H1 (cell line): ENCODE measurements at regions not wholly inside any gene's neighbourhood (a gene's known extent, or its start where the extent isn't known, plus 50 kb on each side); places are given as distances from the start of the nearest gene placed in this dataset.

Experiments
- CTCF ChIA-PET: fragments of 300-600 bp; sonication (Branson Sonifier 250); formaldehyde crosslinking; loops from one replicate; lab custom pipeline; 2021; ENCODE audit not compliant: partially characterized antibody; lab: Charles Lee
- POLR2A ChIA-PET: fragments of 300-600 bp; sonication (Branson Sonifier 250); formaldehyde crosslinking; loops from one replicate; lab custom pipeline; 2021; ENCODE audit warnings: inconsistent platforms; ENCODE audit not compliant: partially characterized antibody; lab: Charles Lee
- DNase-seq, 2 experiments: peaks; one replicate each; pipeline versions ENCODE4 v3.0.0 to v3.0.0-alpha.2; 2010 to 2022; ENCODE audit warnings: low spot score in 2 of 2, low read depth in 1 of 2, mixed read lengths in 1 of 2
- FAIRE-seq: peaks from 2 replicates; lab custom pipeline; 2011; peaks lifted over from hg19 to GRCh38; lab: Jason Lieb, UNC
- H2AFZ ChIP-seq: 2 replicates; pipeline ENCODE4 v1.8.1; 2012; ENCODE audit warnings: low read length, inconsistent platforms
- H2AK5ac ChIP-seq: 2 replicates; pipeline ENCODE4 v1.6.1; 2013; ENCODE audit warnings: low read depth, low read length
- H2BK120ac ChIP-seq: replicated peaks from 2 replicates; pipeline ENCODE3; 2013; ENCODE audit warnings: low read depth, low read length, inconsistent platforms
- H2BK12ac ChIP-seq: 2 replicates; pipeline ENCODE4 v1.6.1; 2013; ENCODE audit warnings: low read depth, low read length
- H2BK15ac ChIP-seq: 2 replicates; pipeline ENCODE4 v1.6.1; 2013; ENCODE audit warnings: low read length
- H2BK20ac ChIP-seq: 2 replicates; pipeline ENCODE4 v1.6.1; 2013; ENCODE audit warnings: low read length
- H2BK5ac ChIP-seq: 2 replicates; pipeline ENCODE4 v1.6.1; 2013; ENCODE audit warnings: low read depth, low read length
- H3K14ac ChIP-seq: 2 replicates; pipeline ENCODE4 v1.6.1; 2013; ENCODE audit warnings: inconsistent platforms; ENCODE audit not compliant: insufficient read length
- H3K18ac ChIP-seq: 2 replicates; pipeline ENCODE4 v1.6.1; 2013; ENCODE audit warnings: low read length; ENCODE audit errors: extremely low read depth
- H3K23ac ChIP-seq: 2 replicates; pipeline ENCODE4 v1.6.1; 2013; ENCODE audit warnings: inconsistent platforms; ENCODE audit not compliant: insufficient read length
- H3K23me2 ChIP-seq: 2 replicates; pipeline ENCODE4 v1.6.1; 2013; ENCODE audit warnings: low read depth, low read length
- H3K27ac ChIP-seq: 2 replicates; pipeline ENCODE4 v1.6.1; 2011; ENCODE audit warnings: low read depth, low read length, inconsistent platforms
- H3K27me3 ChIP-seq, 4 experiments: replicated peaks in 1 of 4; 1 replicate in 1 of 4; 2 replicates in 3 of 4; pipeline versions ENCODE4 v1.6.1 to v1.8.1; 2011 to 2013; ENCODE audit warnings: low read length in 3 of 4, mild to moderate bottlenecking in 3 of 4, inconsistent platforms in 2 of 4, mixed read lengths in 2 of 4, moderate library complexity in 1 of 4; ENCODE audit not compliant: control insufficient read depth in 3 of 4, insufficient read depth in 3 of 4; ENCODE audit errors: extremely low read depth in 1 of 4
- H3K36me3 ChIP-seq, 4 experiments: 2 replicates each; pipeline versions ENCODE4 v1.6.1 to v1.8.1; 2011 to 2013; ENCODE audit warnings: mild to moderate bottlenecking in 4 of 4, low read length in 3 of 4, moderate library complexity in 2 of 4, control low read depth in 1 of 4, inconsistent platforms in 1 of 4; ENCODE audit not compliant: insufficient read depth in 4 of 4, control insufficient read depth in 2 of 4
- H3K4ac ChIP-seq: replicated peaks from 2 replicates; pipeline ENCODE3; 2013; ENCODE audit warnings: low read length, low read depth, mixed read lengths, inconsistent platforms; ENCODE audit not compliant: insufficient read length
- H3K4me1 ChIP-seq, 4 experiments: replicated peaks in 1 of 4; 1 replicate in 1 of 4; 2 replicates in 3 of 4; pipeline versions ENCODE4 v1.6.1 to v1.8.1; 2011 to 2013; ENCODE audit warnings: low read length in 3 of 4, inconsistent platforms in 2 of 4, mixed read lengths in 1 of 4; ENCODE audit not compliant: insufficient read depth in 4 of 4, control insufficient read depth in 3 of 4
- H3K4me2 ChIP-seq, 2 experiments: 2 replicates each; pipeline versions ENCODE4 v1.6.1 to v1.8.1; 2011 to 2013; ENCODE audit warnings: low read depth in 2 of 2, low read length in 2 of 2, control low read depth in 1 of 2, inconsistent platforms in 1 of 2, mild to moderate bottlenecking in 1 of 2; ENCODE audit not compliant: insufficient read depth in 1 of 2
- H3K4me3 ChIP-seq, 4 experiments: fragments of 200-600, 300-600 bp in 1 of 4; sonication (generic), shearing (Covaris generic), sonication (Bioruptor Twin) in 1 of 4; 2 replicates each; pipeline versions ENCODE4 v1.5.1 to v1.8.1; 2011 to 2016; ENCODE audit warnings: low read length in 4 of 4, low read depth in 3 of 4, control low read depth in 2 of 4, inconsistent platforms in 2 of 4, mild to moderate bottlenecking in 2 of 4, mixed read lengths in 1 of 4, moderate library complexity in 1 of 4; ENCODE audit not compliant: insufficient read depth in 2 of 4; ENCODE audit errors: extremely low read depth in 1 of 4
- H3K56ac ChIP-seq: replicated peaks from 2 replicates; pipeline ENCODE3; 2013; ENCODE audit warnings: low read depth, mild to moderate bottlenecking, mixed read lengths, low read length, inconsistent platforms; ENCODE audit not compliant: insufficient read length
- H3K79me1 ChIP-seq: 2 replicates; pipeline ENCODE4 v1.6.1; 2013; ENCODE audit warnings: low read depth, low read length, control low read depth
- H3K79me2 ChIP-seq, 2 experiments: 2 replicates each; pipeline versions ENCODE4 v1.6.1 to v1.8.1; 2012 to 2013; ENCODE audit warnings: low read length in 2 of 2, mild to moderate bottlenecking in 2 of 2, inconsistent platforms in 1 of 2; ENCODE audit not compliant: insufficient read depth in 2 of 2, control insufficient read depth in 1 of 2
- H3K9ac ChIP-seq, 4 experiments: replicated peaks in 1 of 4; 1 replicate in 1 of 4; 2 replicates in 3 of 4; pipeline versions ENCODE4 v1.6.1 to v1.8.1; 2011 to 2013; ENCODE audit warnings: low read depth in 3 of 4, low read length in 3 of 4, control low read depth in 2 of 4, mild to moderate bottlenecking in 2 of 4, moderate library complexity in 2 of 4, inconsistent platforms in 1 of 4; ENCODE audit errors: extremely low read depth in 1 of 4
- H3K9me3 ChIP-seq, 2 experiments: 2 replicates each; pipeline versions ENCODE4 v1.6.1 to v1.8.1; 2012 to 2013; ENCODE audit warnings: mild to moderate bottlenecking in 2 of 2, moderate library complexity in 2 of 2, control low read depth in 1 of 2, inconsistent platforms in 1 of 2, low read depth in 1 of 2, low read length in 1 of 2, mixed read lengths in 1 of 2; ENCODE audit not compliant: insufficient read depth in 2 of 2
- H4K20me1 ChIP-seq, 2 experiments: replicated peaks in 1 of 2; 2 replicates each; pipeline versions ENCODE3 to v1.8.1; 2011 to 2013; ENCODE audit warnings: inconsistent platforms in 2 of 2, low read length in 2 of 2, mild to moderate bottlenecking in 1 of 2; ENCODE audit not compliant: insufficient read depth in 2 of 2, control insufficient read depth in 1 of 2
- H4K5ac ChIP-seq: 2 replicates; pipeline ENCODE4 v1.6.1; 2013; ENCODE audit warnings: low read length, low read depth, mixed read lengths, inconsistent platforms; ENCODE audit not compliant: insufficient read length
- H4K8ac ChIP-seq: 2 replicates; pipeline ENCODE4 v1.8.0; 2013; ENCODE audit warnings: mild to moderate bottlenecking, moderate library complexity, low read length, inconsistent platforms; ENCODE audit not compliant: insufficient read depth; ENCODE audit errors: extremely low read depth
- H4K91ac ChIP-seq: replicated peaks from 2 replicates; pipeline ENCODE3; 2013; ENCODE audit warnings: low read length, mixed read lengths, inconsistent platforms; ENCODE audit not compliant: insufficient read length
- GABPA ChIP-seq: IDR thresholded peaks from 2 replicates; pipeline ENCODE4 v1.6.1; 2011; ENCODE audit warnings: mild to moderate bottlenecking, low read length, moderate library complexity, borderline replicate concordance; ENCODE audit not compliant: insufficient read depth
- HDAC2 ChIP-seq, 2 experiments: fragments of 300-600 bp in 1 of 2; sonication (generic) in 1 of 2; IDR thresholded peaks; 2 replicates each; pipeline ENCODE4 v1.6.1; 2011 to 2012; ENCODE audit warnings: low read depth in 2 of 2, low read length in 2 of 2, mild to moderate bottlenecking in 2 of 2, moderate library complexity in 2 of 2, borderline replicate concordance in 1 of 2, inconsistent platforms in 1 of 2
- NANOG ChIP-seq: IDR thresholded peaks from 2 replicates; pipeline ENCODE4 v1.6.1; 2011; ENCODE audit warnings: low read length, low read depth, mild to moderate bottlenecking, inconsistent platforms; ENCODE audit not compliant: insufficient read depth, poor library complexity, severe bottlenecking
- WGBS, 2 experiments: shearing (Covaris generic) in 1 of 2; methylation state at CpG; one replicate each; pipeline versions ENCODE4 v1.1.6 to v1.1.7; 2013 to 2015; ENCODE audit warnings: low lambda C conversion rate in 2 of 2, mixed read lengths in 2 of 2, inconsistent platforms in 1 of 2, low coverage in 1 of 2, missing lambda C conversion rate in 1 of 2; ENCODE audit not compliant: insufficient replicate concordance in 2 of 2, insufficient coverage in 1 of 2, insufficient read length in 1 of 2; ENCODE audit errors: extremely low coverage in 1 of 2, missing lambda C conversion rate in 1 of 2; 5-methylcytosine and 5-hydroxymethylcytosine counted together

DNA sequence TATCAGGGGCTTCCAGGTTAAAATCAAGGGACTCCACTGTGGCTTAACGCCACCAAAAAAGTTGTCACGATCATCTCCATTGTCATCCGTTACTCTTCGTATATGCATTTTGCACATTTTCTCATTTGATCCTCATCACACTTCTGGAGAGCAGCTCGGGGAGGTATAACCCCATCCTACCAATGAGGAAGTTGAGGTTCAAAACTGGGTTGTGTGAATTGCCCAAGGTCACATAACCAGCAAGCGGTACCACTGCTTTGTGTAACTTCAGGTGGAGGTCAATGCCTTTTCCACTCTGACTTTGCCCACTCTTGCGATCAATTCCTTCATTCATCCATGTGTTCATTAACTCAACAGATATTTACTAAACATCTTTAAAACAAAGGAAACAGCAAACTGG is 71.1 kb upstream of the CCND2 start:
- H3K79me2 ChIP-seq, result no peaks in the 10 kb centered on the region
- no peak overlapping the region for H4K5ac ChIP-seq
- H3K18ac ChIP-seq, result no peak overlapping the region
- no peaks in the 10 kb centered on the region for H3K36me3 ChIP-seq
- H3K4me2 ChIP-seq, result no peak overlapping the region; a peak in 1 of 4 replicates
- DNase-seq, result no peak
- H2BK5ac ChIP-seq, result peak overlapping the region; percentile 21; the same call in 1 of the 2 replicates
- POLR2A ChIA-PET, result interaction anchor here (1.0 kb wide), 1 partner anchor 15 kb away, joined by 3 read pairs; no protein-coding TSS in a partner anchor
- TF ChIP-seq HDAC2 (IDR thresholded peaks at IDR 0.05; ENCODE audit: borderline replicate concordance in 1 of 2, low read depth in 2 of 2, low read length in 2 of 2) (no peak), GABPA (no peak), NANOG (no peak)
- no peaks in the 10 kb centered on the region for H3K23me2 ChIP-seq
- H3K14ac ChIP-seq, result no peak overlapping the region
- H2BK12ac ChIP-seq, result no peak overlapping the region; the same call in 1 of the 2 replicates
- no peaks in the 10 kb centered on the region for H4K20me1 ChIP-seq
- CTCF ChIA-PET, result interaction anchor here (1.7 to 1.8 kb wide), 2 partner anchors 11 to 75 kb away, joined by 4 to 5 read pairs; no protein-coding TSS in a partner anchor
- no peak overlapping the region for H4K8ac ChIP-seq
- H2AFZ ChIP-seq, result no peak overlapping the region
- H3K9ac ChIP-seq, result no peak overlapping the region
- H3K4me1 ChIP-seq, result peaks cover 2 to 34% (median 24%) of the 10 kb centered on the region in 4 experiments; a peak in 6 of 7 replicates
- H3K27ac ChIP-seq, result no peak overlapping the region
- H3K27me3 ChIP-seq, result no peaks in the 10 kb centered on the region
- peaks cover 0 to 4% of the 10 kb centered on the region in 2 experiments; a peak in 1 of 4 replicates for H3K9me3 ChIP-seq
- H3K79me1 ChIP-seq, result no peaks in the 10 kb centered on the region
- no peak overlapping the region for H3K4me3 ChIP-seq
- H4K91ac ChIP-seq, result peak overlapping the region; percentile 9
- no peak overlapping the region for H3K23ac ChIP-seq
- peak overlapping the region; percentile 62; the same call in 1 of the 2 replicates for H2BK20ac ChIP-seq
- H2BK15ac ChIP-seq, result no peak overlapping the region
- 81% methylated on average over 7 of the region's 7 CpGs; no CpG with 5 or more reads in 1 of the 2 experiments for WGBS, 2 experiments
- 0 out of 2 replicates have a peak overlapping the region, but pooled peaks have one; percentile 34 for H2AK5ac ChIP-seq
- no peak overlapping the region for H2BK120ac ChIP-seq
- no peak overlapping the region for H3K4ac ChIP-seq
- no peak overlapping the region for H3K56ac ChIP-seq
- no peak for FAIRE-seq
